ENCODE measurements at regions not wholly inside any gene's neighbourhood (a gene's known extent, or its start where the extent isn't known, plus 50 kb on each side); places are given as distances from the start of the nearest gene placed in this dataset.

DNA sequence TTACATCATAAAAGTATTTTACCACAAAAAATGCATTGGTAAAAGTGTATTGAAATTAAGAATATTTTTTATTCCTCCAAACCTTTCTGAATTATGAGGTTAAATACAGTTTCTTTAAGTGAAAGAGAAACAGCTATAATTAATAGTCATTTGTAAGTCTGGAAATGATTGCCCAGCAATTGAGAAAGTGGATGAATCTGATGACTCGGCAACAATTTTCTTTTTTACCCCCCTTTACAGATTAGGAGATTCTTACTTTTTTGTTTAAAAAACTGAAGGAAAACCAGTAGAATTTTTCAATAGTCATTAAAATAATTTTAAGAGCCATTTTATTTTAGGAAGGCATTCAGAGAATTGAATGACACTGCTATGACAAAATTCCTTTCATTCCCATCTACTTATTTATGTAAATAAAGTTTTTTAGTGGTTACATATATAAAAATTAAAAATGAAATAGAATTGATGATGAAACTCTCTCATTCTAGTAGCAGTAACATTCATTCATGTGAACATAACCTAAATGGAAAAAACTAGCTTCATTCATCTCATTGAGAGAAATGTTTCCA is 134.1 kb upstream of the PRNP start:
- no peaks in the 10 kb centered on the region for H3K4me1 Mint-ChIP-seq
- peaks cover 2% of the 10 kb centered on the region for H3K36me3 Mint-ChIP-seq
- H3K27me3 Mint-ChIP-seq, result peaks cover 34% of the 10 kb centered on the region
- no peak overlapping the region for H3K27ac Mint-ChIP-seq
- no peak overlapping the region for H3K4me3 Mint-ChIP-seq
- no peaks in the 10 kb centered on the region for H3K9me3 Mint-ChIP-seq

DNA sequence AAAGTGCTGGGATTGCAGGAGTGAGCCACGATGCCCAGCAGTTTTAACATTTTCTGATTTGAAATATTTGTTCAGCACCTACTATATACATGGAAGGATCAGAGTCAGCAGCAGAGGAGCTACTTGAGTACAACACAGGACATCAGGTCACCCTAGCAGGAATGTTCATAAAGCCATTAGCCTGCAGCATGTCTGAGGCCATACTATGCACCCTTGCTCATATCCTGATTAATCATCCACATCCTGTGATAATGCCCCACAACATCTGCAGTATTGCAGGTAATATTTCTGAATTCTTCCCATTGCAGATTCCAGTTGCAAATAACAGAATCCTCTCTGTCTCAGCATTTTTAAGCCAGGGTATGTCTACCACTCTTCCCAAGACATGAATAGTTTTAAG is 135.5 kb upstream of the PRNP start:
- Mint-ChIP-seq H3K27me3 (peaks cover 39% of the 10 kb centered on the region), H3K36me3 (peaks cover 2% of the 10 kb centered on the region), H3K4me1 (no peaks in the 10 kb centered on the region), H3K4me3 (no peak overlapping the region), H3K9me3 (no peaks in the 10 kb centered on the region), H3K27ac (no peak overlapping the region)

DNA sequence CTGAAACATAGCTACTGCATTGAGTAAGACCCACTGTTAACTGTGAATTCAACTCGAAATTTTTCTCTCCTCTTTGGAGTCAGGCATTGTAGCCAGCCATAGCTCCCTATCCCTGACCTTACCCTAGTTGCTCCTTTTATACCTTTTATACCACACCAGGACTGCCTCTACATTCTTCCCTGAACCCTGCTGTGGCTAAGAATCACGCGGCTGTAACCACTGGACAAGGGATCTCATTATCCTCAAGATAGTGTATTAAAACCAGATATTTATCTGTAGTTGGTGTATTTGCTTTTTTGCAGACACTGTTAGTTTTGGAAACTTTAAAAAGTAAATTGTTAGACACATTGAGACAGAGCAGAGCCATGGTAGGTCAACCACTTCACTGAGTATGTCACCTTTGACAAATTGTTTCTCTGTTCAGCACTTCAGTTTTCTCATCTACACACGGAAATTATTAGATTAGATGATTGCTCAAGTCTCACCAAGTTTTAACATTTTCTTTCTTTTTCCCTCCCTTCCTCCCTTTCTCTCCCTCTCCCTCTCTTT is 136.5 kb upstream of the PRNP start:
- no peak overlapping the region for H3K4me3 Mint-ChIP-seq
- no peaks in the 10 kb centered on the region for H3K9me3 Mint-ChIP-seq
- peaks cover 2% of the 10 kb centered on the region for H3K36me3 Mint-ChIP-seq
- no peak overlapping the region for H3K27ac Mint-ChIP-seq
- H3K4me1 Mint-ChIP-seq, result no peaks in the 10 kb centered on the region
- H3K27me3 Mint-ChIP-seq, result peaks cover 35% of the 10 kb centered on the region

DNA sequence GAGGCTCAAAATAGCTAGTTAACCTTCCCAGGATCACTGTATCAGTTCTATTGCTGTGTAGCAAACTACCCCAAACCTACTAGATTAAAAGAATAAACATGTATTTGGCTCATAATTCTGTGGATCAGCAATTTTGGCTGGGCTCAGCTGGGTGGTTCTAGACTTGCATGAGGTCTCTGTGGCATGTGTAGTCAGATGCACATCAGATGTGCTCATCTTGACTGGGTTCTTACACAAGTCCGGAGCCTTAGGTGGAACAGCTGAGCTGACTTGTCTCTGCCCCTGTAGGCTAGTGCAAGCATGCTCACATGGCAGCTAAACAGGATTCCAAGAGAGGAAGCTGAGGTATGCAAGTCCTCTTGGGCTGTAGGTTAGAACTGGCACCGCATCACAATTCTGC is 137.7 kb upstream of the PRNP start:
- Mint-ChIP-seq H3K27me3 (peaks cover 31% of the 10 kb centered on the region), H3K36me3 (peaks cover 2% of the 10 kb centered on the region), H3K4me3 (no peak overlapping the region), H3K27ac (no peak overlapping the region), H3K9me3 (no peaks in the 10 kb centered on the region), H3K4me1 (no peaks in the 10 kb centered on the region)

DNA sequence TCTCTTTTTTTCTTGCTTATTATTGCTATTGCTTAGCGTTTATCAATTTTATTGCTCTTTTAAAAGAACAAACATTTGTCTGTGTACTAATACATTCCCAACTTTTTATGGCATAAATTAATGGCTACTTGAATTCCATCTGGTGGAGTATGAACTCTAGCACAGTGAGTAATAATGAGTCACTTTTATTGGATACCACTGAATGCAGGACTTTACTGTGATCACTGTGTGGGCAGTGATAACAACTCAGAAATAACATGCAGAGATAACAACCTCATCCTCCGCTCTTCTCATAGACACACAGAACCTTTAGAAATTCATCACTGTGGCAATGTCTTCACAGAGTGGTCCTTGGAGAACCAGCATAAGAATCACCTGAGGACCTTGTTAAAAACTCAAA is 139.5 kb upstream of the PRNP start:
- Mint-ChIP-seq H3K27ac (no peak overlapping the region), H3K9me3 (no peaks in the 10 kb centered on the region), H3K4me1 (no peaks in the 10 kb centered on the region), H3K4me3 (no peak overlapping the region), H3K36me3 (peaks cover 2% of the 10 kb centered on the region), H3K27me3 (peaks cover 31% of the 10 kb centered on the region)

DNA sequence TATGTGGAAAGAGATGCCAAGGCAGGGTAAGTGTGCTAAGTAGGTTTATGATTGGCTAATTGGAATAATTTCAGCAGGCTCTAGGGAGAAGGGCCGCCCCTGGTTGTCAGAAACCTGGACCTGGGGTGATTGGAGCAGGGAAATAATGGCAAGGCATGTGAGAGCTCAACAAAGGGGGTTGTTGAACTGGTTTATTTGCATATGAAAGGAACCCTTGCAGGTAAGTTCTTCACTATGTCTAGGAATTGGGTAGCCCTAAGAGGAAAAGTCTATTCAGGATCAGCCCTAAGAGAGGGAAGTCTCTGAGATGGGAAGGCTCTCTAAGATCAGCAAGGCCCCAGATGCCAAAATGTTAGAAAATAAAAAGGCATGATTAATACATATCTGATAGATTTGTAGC is 139.9 kb upstream of the PRNP start:
- H3K4me1 Mint-ChIP-seq, result no peaks in the 10 kb centered on the region
- H3K4me3 Mint-ChIP-seq, result no peak overlapping the region
- peaks cover 31% of the 10 kb centered on the region for H3K27me3 Mint-ChIP-seq
- H3K9me3 Mint-ChIP-seq, result no peaks in the 10 kb centered on the region
- peaks cover 2% of the 10 kb centered on the region for H3K36me3 Mint-ChIP-seq
- H3K27ac Mint-ChIP-seq, result no peak overlapping the region

DNA sequence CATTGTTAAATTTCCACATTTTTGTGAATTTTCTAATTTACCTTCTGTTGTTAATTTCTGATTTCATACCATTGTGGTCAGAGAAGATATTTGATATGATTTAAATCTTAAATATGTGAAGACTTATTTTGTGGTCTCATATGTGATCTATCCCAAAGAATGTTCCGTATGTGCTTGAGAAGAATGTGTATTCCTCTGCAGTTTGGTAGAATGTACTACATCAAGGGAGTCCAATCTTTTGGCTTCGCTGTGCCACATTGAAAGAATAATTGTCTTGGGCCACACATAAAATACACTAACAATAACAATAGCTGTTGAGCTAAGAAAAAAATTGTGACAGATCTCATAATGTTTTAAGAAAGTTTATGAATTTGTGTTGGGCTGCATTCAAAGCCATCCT is 140.7 kb upstream of the PRNP start:
- Mint-ChIP-seq H3K9me3 (no peaks in the 10 kb centered on the region), H3K4me1 (no peaks in the 10 kb centered on the region), H3K4me3 (no peak overlapping the region), H3K27me3 (peaks cover 31% of the 10 kb centered on the region), H3K27ac (no peak overlapping the region), H3K36me3 (peaks cover 2% of the 10 kb centered on the region)

DNA sequence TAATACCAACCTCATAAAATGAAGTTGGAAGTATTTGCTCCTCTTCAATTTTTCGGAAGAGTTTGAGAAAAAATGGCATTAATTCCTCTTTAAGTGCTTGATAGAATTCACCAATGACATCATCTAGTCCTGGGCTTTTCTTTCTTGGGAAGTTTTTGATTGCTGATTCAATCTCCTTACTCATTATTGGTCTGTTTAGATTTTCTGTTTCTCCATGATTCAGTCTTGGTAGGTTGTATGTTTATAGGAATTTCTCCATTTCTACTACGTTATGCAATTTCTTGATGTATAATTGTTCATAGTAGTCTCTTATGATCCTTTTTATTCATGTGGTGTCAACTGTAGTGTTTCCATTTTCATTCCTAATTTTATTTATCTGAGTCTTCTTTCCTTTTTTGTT is 141.5 kb upstream of the PRNP start:
- H3K36me3 Mint-ChIP-seq, result peaks cover 2% of the 10 kb centered on the region
- H3K27ac Mint-ChIP-seq, result no peak overlapping the region
- H3K9me3 Mint-ChIP-seq, result no peaks in the 10 kb centered on the region
- no peaks in the 10 kb centered on the region for H3K4me1 Mint-ChIP-seq
- peaks cover 30% of the 10 kb centered on the region for H3K27me3 Mint-ChIP-seq
- no peak overlapping the region for H3K4me3 Mint-ChIP-seq

DNA sequence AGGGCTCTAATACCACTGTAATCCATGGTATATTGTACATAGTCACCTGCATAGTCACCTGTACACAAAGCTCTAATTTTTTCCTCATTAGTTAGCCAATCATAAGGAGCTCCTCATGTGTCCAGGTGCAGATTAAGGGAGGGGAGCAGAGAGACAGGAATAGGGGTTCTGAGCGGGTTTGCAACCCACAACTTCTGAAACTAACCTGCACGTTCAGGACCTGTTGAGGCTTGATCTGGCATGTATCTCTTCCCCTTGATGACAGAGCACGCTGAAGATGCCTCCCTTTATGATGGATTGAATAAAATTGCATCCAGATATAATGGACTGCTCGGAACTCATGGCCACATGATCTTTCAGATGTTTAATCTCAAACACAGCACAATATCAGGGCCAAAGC is 144.0 kb upstream of the PRNP start:
- H3K27me3 Mint-ChIP-seq, result peaks cover 18% of the 10 kb centered on the region
- H3K9me3 Mint-ChIP-seq, result no peaks in the 10 kb centered on the region
- H3K4me1 Mint-ChIP-seq, result no peaks in the 10 kb centered on the region
- no peak overlapping the region for H3K27ac Mint-ChIP-seq
- H3K36me3 Mint-ChIP-seq, result no peaks in the 10 kb centered on the region
- H3K4me3 Mint-ChIP-seq, result no peak overlapping the region

DNA sequence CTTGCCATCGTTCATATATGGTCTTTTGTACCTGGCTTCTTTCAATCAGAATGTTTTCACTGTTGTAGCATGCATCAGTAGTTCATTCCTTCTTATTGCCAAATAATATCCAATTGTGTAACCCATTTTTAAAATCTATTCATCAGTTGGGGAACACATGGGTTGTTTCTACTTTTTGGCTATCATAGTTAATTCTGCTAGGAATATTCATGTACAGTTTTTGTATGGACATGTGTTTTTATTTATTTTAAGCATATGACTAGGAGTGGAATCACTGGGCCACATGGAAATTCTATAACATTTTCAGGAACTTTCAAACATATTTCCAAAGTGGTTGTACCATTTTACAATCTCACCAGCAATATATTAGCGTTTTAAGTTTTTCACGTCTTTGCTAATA is 151.9 kb upstream of the PRNP start:
- no peaks in the 10 kb centered on the region for H3K4me1 Mint-ChIP-seq
- H3K36me3 Mint-ChIP-seq, result peaks cover 2% of the 10 kb centered on the region
- peaks cover 36% of the 10 kb centered on the region for H3K27me3 Mint-ChIP-seq
- no peak overlapping the region for H3K4me3 Mint-ChIP-seq
- H3K27ac Mint-ChIP-seq, result no peak overlapping the region
- H3K9me3 Mint-ChIP-seq, result peaks cover 11% of the 10 kb centered on the region

DNA sequence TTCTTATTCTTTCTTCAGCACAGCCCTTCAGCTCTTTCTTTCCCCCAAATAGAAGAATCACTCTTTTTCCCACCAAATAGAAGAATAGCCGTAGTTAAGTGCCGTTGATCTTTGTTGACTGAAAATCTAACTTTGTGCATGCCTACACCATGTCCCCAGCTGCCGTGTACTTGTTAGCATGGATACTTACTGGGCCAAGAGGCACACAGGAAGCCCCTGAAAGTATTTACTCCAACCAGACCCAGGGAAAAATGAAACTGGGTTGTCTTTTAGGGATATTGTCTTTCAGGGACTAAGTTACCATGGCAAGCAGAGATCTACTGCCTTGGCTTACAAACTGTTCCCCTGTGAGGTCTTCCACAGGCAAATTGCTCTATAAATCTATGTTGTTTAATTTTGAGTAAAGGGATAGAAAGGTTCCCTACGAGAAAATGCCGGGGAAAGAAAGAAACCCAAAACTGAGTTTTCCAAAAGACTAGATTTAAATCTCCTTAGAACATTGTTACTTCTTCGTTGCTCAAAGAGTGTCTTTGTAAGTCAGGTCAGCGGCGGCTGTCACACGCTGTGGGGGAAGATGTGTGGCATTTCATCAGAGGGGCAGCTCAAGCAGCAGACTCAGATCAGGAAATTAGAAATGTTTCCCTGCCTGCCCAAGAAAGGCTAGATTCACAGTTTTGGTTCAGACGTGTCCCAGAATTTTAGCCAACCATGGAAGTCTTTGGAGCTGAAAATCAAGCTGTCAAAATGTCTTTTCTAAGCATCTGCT is 152.7 kb upstream of the PRNP start:
- Mint-ChIP-seq H3K27me3 (peaks cover 39% of the 10 kb centered on the region), H3K4me1 (no peaks in the 10 kb centered on the region), H3K36me3 (peaks cover 2% of the 10 kb centered on the region)

DNA sequence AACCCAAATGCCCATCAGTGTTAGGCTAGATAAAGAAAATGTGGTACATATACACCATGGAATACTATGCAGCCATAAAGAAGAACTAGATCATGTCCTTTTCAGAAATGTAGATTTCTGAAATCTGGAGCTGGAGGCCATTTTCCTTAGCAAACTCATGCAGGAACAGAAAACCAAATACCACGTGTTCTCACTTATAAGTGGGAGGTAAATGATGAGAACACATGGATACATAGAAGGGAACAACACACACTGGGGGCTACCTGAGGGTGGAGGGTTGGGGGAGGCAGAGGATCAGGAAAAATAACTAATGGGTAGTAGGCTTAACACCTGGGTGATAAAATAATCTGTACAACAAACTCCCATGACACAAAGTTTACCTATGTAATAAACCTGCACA is 153.5 kb upstream of the PRNP start:
- H3K4me3 Mint-ChIP-seq, result no peak overlapping the region
- peaks cover 38% of the 10 kb centered on the region for H3K27me3 Mint-ChIP-seq
- no peaks in the 10 kb centered on the region for H3K4me1 Mint-ChIP-seq
- H3K27ac Mint-ChIP-seq, result no peak overlapping the region
- peaks cover 5% of the 10 kb centered on the region for H3K36me3 Mint-ChIP-seq
- peaks cover 17% of the 10 kb centered on the region for H3K9me3 Mint-ChIP-seq

More for the DNA sequence above, 152.7 kb upstream of the PRNP start:
- no peak overlapping the region for H3K27ac Mint-ChIP-seq
- peaks cover 14% of the 10 kb centered on the region for H3K9me3 Mint-ChIP-seq
- H3K4me3 Mint-ChIP-seq, result no peak overlapping the region

DNA sequence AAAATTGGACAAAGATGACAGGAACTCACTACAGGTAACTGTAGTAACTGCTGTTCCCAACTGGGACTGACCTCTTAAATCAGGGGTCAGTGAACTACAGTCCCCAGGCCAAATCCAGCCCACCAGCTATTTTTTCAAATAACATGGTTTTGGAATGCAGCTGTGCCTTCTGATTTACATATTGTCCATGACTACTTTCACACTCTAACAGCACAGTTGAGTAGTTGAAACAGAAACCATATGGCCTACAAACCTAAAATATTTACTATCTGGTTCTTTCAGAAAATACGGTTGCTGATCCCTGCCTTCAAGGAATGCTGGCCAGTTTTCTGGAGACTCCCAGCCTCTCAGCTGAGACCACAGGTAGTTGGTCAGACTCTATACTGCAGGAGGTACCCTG is 161.5 kb upstream of the PRNP start:
- Mint-ChIP-seq H3K27ac (no peak overlapping the region), H3K4me3 (no peak overlapping the region), H3K36me3 (peaks cover 4% of the 10 kb centered on the region), H3K9me3 (peaks cover 22% of the 10 kb centered on the region), H3K27me3 (peaks cover 14% of the 10 kb centered on the region), H3K4me1 (no peaks in the 10 kb centered on the region)

DNA sequence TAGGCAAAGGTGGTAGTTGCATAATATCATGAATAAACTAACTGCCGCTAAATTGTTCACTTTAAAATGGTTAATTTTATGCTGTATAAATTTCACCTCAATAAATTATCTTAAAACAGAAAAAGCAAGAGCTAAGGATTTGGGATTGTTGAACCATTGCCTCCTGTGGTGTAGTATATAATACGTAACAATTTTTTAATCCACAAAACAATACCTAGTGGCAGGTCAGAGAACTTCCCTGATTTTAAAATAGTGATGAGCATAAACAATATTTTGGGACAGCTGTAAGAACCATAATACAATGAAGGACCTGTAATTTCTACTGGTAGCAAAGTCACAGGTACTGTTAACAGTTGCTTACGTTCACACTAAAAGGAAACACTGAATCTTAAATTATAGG is 161.9 kb upstream of the PRNP start:
- H3K27me3 Mint-ChIP-seq, result peaks cover 17% of the 10 kb centered on the region
- peaks cover 17% of the 10 kb centered on the region for H3K9me3 Mint-ChIP-seq
- H3K4me3 Mint-ChIP-seq, result no peak overlapping the region
- H3K36me3 Mint-ChIP-seq, result peaks cover 4% of the 10 kb centered on the region
- H3K27ac Mint-ChIP-seq, result no peak overlapping the region
- H3K4me1 Mint-ChIP-seq, result no peaks in the 10 kb centered on the region

DNA sequence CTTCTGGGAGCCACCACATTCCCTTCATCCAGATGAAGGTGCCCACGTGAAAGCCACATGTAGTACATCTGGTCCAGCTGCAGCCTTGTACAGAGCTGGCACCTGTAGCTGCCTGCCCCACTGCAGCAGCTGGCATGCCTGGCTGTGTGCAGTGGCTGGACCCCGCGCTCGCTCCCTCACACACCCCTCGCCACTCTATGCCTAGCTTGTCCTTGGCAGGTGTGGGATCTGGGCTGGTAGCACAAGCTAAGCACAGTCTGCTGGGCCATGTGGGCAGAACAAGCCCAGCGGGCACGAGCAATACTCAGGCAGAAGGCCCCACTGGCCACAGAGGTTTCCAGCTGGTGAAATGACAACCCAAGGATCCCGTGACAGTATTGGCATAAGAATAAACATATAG is 163.9 kb upstream of the PRNP start:
- Mint-ChIP-seq H3K9me3 (peaks cover 7% of the 10 kb centered on the region), H3K4me3 (no peak overlapping the region), H3K27me3 (peaks cover 18% of the 10 kb centered on the region), H3K4me1 (no peaks in the 10 kb centered on the region), H3K27ac (no peak overlapping the region), H3K36me3 (no peaks in the 10 kb centered on the region)

DNA sequence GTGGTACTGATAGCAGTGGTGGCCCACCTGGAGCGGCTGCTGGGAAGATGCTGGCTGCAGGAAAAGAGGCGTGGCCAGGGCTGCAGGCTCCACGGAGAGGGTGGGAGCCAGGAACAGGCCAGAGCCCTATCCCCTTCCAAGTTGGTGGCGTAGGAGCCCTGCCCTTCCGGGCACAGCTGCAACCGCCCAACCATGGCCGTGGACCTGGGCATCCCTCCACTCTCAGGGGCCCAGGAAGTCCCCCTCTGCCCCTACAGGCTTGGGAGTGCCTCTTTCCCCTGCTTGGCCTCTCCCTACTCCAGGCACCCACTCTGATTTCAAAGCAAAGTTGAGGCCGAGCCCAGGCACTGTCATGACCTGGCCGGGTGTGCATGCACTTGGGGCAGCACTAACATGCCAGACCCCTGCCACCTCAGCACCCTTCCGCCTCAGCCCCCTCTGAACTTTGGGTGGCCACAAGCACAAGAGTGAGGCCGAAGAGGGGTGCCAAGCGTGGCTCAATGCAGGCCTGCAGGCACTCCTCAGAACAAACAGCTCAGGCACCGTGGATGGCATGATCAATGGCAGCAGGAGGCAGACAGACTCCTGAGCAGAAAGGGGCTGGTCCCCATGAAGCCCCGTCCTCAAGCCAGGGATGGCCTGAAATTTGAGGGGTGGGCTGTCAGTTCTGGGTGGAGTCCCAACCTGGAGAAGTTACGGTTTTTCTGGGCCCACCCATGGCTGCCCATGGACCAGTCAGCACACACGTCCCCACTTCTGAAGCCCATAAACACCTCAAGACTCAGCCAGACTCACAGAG is 164.9 kb upstream of the PRNP start:
- no peak overlapping the region for H3K4me3 Mint-ChIP-seq
- H3K4me1 Mint-ChIP-seq, result no peaks in the 10 kb centered on the region
- H3K36me3 Mint-ChIP-seq, result no peaks in the 10 kb centered on the region
- H3K27ac Mint-ChIP-seq, result no peak overlapping the region
- peaks cover 23% of the 10 kb centered on the region for H3K27me3 Mint-ChIP-seq
- no peaks in the 10 kb centered on the region for H3K9me3 Mint-ChIP-seq
